Caco-2 (cell line): ENCODE measurements at regions not wholly inside any gene's neighbourhood (a gene's known extent, or its start where the extent isn't known, plus 50 kb on each side); places are given as distances from the start of the nearest gene placed in this dataset.

Experiments used
- BruUV-seq: library from RNA; stranded (reverse); fragments of 400-500 nt; replicated peaks from 2 replicates; lab custom pipeline; 2021; lab: Mats Ljungman, UMichigan
- CTCF ChIA-PET: fragments of 300-600 bp; sonication (Branson Sonifier 250); formaldehyde crosslinking; loops from one replicate; lab custom pipeline; 2022; ENCODE audit warnings: antibody characterized with exemption; lab: Charles Lee
- POLR2A ChIA-PET: fragments of 300-600 bp; sonication (Branson Sonifier 250); formaldehyde crosslinking; loops from one replicate; lab custom pipeline; 2022; ENCODE audit warnings: antibody characterized with exemption; lab: Charles Lee
- DNase-seq, 2 experiments: peaks; one replicate each; pipeline versions ENCODE4 v3.0.0 to v3.0.0-alpha.2; 2020 to 2022
- H3K27me3 ChIP-seq: replicated peaks from 2 replicates; pipeline ENCODE4 v1.6.0; 2011; ENCODE audit warnings: low read length; ENCODE audit not compliant: control insufficient read depth, insufficient read depth
- H3K36me3 ChIP-seq: 2 replicates; pipeline ENCODE4 v1.5.1; 2011; ENCODE audit warnings: low read length; ENCODE audit not compliant: control insufficient read depth, insufficient read depth
- H3K4me1 ChIP-seq: fragments of 250-450 bp; sonication (Bioruptor Pico); 2 replicates; pipeline ENCODE4 v1.5.1; 2020; ENCODE audit warnings: mild to moderate bottlenecking
- H3K4me3 ChIP-seq: 2 replicates; pipeline ENCODE4 v1.5.1; 2011; ENCODE audit warnings: low read depth, mild to moderate bottlenecking, control low read depth, low read length
- H3K9me3 ChIP-seq: fragments of 250-450 bp; sonication (Bioruptor Pico); 2 replicates; pipeline ENCODE4 v1.5.1; 2020; ENCODE audit warnings: mild to moderate bottlenecking, moderate library complexity
- H3K27ac Mint-ChIP-seq: one replicate; pipeline ENCODE4 v1.8.0; 2022; ENCODE audit warnings: mixed read lengths; ENCODE audit not compliant: unreplicated experiment
- H3K27me3 Mint-ChIP-seq: one replicate; pipeline ENCODE4 v1.8.0; 2022; ENCODE audit warnings: mixed read lengths; ENCODE audit not compliant: insufficient read depth, unreplicated experiment
- H3K36me3 Mint-ChIP-seq: one replicate; pipeline ENCODE4 v1.8.0; 2022; ENCODE audit warnings: mild to moderate bottlenecking, mixed read lengths; ENCODE audit not compliant: insufficient read depth, unreplicated experiment
- H3K4me1 Mint-ChIP-seq: one replicate; pipeline ENCODE4 v1.8.0; 2022; ENCODE audit warnings: low read depth, mixed read lengths; ENCODE audit not compliant: unreplicated experiment
- H3K4me3 Mint-ChIP-seq: one replicate; pipeline ENCODE4 v1.8.0; 2022; ENCODE audit warnings: mild to moderate bottlenecking, moderate library complexity, mixed read lengths; ENCODE audit not compliant: unreplicated experiment
- H3K9me3 Mint-ChIP-seq: one replicate; pipeline ENCODE4 v1.8.0; 2022; ENCODE audit warnings: mixed read lengths; ENCODE audit not compliant: unreplicated experiment
- CTCF ChIP-seq, 2 experiments: fragments of 200-600 bp in 1 of 2; IDR thresholded peaks; 1 replicate in 1 of 2; 2 replicates in 1 of 2; pipeline versions ENCODE4 v1.5.1 to v1.8.0; 2011 to 2022; ENCODE audit warnings: antibody characterized with exemption in 1 of 2, control low read depth in 1 of 2, inconsistent platforms in 1 of 2, low read depth in 1 of 2, low read length in 1 of 2, mild to moderate bottlenecking in 1 of 2, moderate library complexity in 1 of 2; ENCODE audit not compliant: insufficient read depth in 1 of 2, severe bottlenecking in 1 of 2, unreplicated experiment in 1 of 2
- intact Hi-C: fragments of 100-400 bp; cut with micrococcal nuclease; formaldehyde crosslinking; loops from one replicate; pipeline ENCODE4 v1.10.0; 2022; ENCODE audit not compliant: unreplicated experiment

- H3K9me3 ChIP-seq, result no peaks in the 10 kb centered on the region
- H3K27me3 ChIP-seq, result no peaks in the 10 kb centered on the region
- no TSS peak for BruUV-seq
- DNase-seq, result no peak
- Mint-ChIP-seq H3K9me3 (no peaks in the 10 kb centered on the region), H3K4me3 (no peak overlapping the region), H3K4me1 (no peaks in the 10 kb centered on the region), H3K36me3 (no peaks in the 10 kb centered on the region), H3K27me3 (no peaks in the 10 kb centered on the region), H3K27ac (no peak overlapping the region)
- intact Hi-C loops, result no loop called here
- TF ChIP-seq CTCF (IDR thresholded peaks at IDR 0.05; ENCODE audit: insufficient read depth in 1 of 2, low read depth in 1 of 2, low read length in 1 of 2, severe bottlenecking in 1 of 2, unreplicated experiment in 1 of 2), result no peak
- POLR2A ChIA-PET, result no interaction called here
- H3K4me3 ChIP-seq, result no peak overlapping the region
- no peaks in the 10 kb centered on the region for H3K4me1 ChIP-seq
- CTCF ChIA-PET, result interaction anchor here (0.6 kb wide), 1 partner anchor 38 kb away, joined by 4 read pairs; no protein-coding TSS in a partner anchor
- H3K36me3 ChIP-seq, result no peaks in the 10 kb centered on the region
Measured at GRCh38 chr9:109914280-109915027, 134.5 kb downstream of the PALM2AKAP2 start.

- Mint-ChIP-seq H3K27me3 (no peaks in the 10 kb centered on the region), H3K27ac (no peak overlapping the region), H3K36me3 (no peaks in the 10 kb centered on the region), H3K9me3 (no peaks in the 10 kb centered on the region), H3K4me1 (no peaks in the 10 kb centered on the region), H3K4me3 (no peak overlapping the region)
- POLR2A ChIA-PET, result no interaction called here
- no TSS peak for BruUV-seq
- no peak for TF ChIP-seq CTCF (IDR thresholded peaks at IDR 0.05; ENCODE audit: insufficient read depth in 1 of 2, low read depth in 1 of 2, low read length in 1 of 2, severe bottlenecking in 1 of 2, unreplicated experiment in 1 of 2)
- Histone ChIP-seq H3K36me3 (no peaks in the 10 kb centered on the region), H3K9me3 (no peaks in the 10 kb centered on the region), H3K27me3 (no peaks in the 10 kb centered on the region), H3K4me3 (no peak overlapping the region), H3K4me1 (no peaks in the 10 kb centered on the region)
- CTCF ChIA-PET, result no interaction called here
- intact Hi-C loops, result no loop called here
- DNase-seq, result no peak
Measured at GRCh38 chr9:109916316-109916715, 136.3 kb downstream of the PALM2AKAP2 start.

GRCh38 chr9:109918339-109919163 lies 138.6 kb downstream of the PALM2AKAP2 start:
- Histone ChIP-seq H3K9me3 (no peaks in the 10 kb centered on the region), H3K4me1 (no peaks in the 10 kb centered on the region), H3K4me3 (no peak overlapping the region), H3K36me3 (no peaks in the 10 kb centered on the region), H3K27me3 (no peaks in the 10 kb centered on the region)
- Mint-ChIP-seq H3K4me3 (no peak overlapping the region), H3K36me3 (no peaks in the 10 kb centered on the region), H3K27me3 (no peaks in the 10 kb centered on the region), H3K4me1 (no peaks in the 10 kb centered on the region), H3K27ac (no peak overlapping the region), H3K9me3 (no peaks in the 10 kb centered on the region)
- POLR2A ChIA-PET, result no interaction called here
- CTCF ChIA-PET, result no interaction called here
- BruUV-seq, result no TSS peak
- intact Hi-C loops, result no loop called here
- no peak for TF ChIP-seq CTCF (IDR thresholded peaks at IDR 0.05; ENCODE audit: insufficient read depth in 1 of 2, low read depth in 1 of 2, low read length in 1 of 2, severe bottlenecking in 1 of 2, unreplicated experiment in 1 of 2)
- no peak for DNase-seq
